Panc1 (cell line): ENCODE measurements at regions not wholly inside any gene's neighbourhood (a gene's known extent, or its start where the extent isn't known, plus 50 kb on each side); places are given as distances from the start of the nearest gene placed in this dataset.

Experiments used
- ATAC-seq: fragments of 200-7000 bp; cut with Tn5 transposase; 2 replicates; pipeline ENCODE4 v1.9.1; 2020; ENCODE audit warnings: mild to moderate bottlenecking, moderate library complexity
- BruUV-seq: library from RNA; stranded (reverse); fragments of 400-500 nt; replicated peaks from 2 replicates; lab custom pipeline; 2021; lab: Mats Ljungman, UMichigan
- CTCF ChIA-PET: fragments of 300-600 bp; sonication (Branson Sonifier 250); formaldehyde crosslinking; loops from one replicate; lab custom pipeline; 2022; ENCODE audit warnings: antibody characterized with exemption; lab: Charles Lee
- POLR2A ChIA-PET: fragments of 300-600 bp; sonication (Branson Sonifier 250); formaldehyde crosslinking; loops from one replicate; lab custom pipeline; 2022; ENCODE audit warnings: antibody characterized with exemption; lab: Charles Lee
- DNase-seq: peaks from one replicate; pipeline ENCODE4 v3.0.0-alpha.2; 2010; ENCODE audit warnings: low read depth, low spot score
- H3K27ac ChIP-seq: 2 replicates; pipeline ENCODE4 v1.5.1; 2011; ENCODE audit warnings: mild to moderate bottlenecking, low read length, inconsistent platforms
- H3K27me3 ChIP-seq: fragments of 200-500 bp; sonication (Bioruptor generic); 2 replicates; pipeline ENCODE4 v1.6.0; 2014; ENCODE audit warnings: low read length, inconsistent platforms; ENCODE audit not compliant: control insufficient read depth, insufficient read depth
- H3K36me3 ChIP-seq: fragments of 200-500 bp; sonication (Bioruptor generic); 2 replicates; pipeline ENCODE4 v1.5.1; 2014; ENCODE audit warnings: inconsistent platforms, mild to moderate bottlenecking, low read length, moderate library complexity; ENCODE audit not compliant: control insufficient read depth, insufficient read depth
- H3K4me1 ChIP-seq: 2 replicates; pipeline ENCODE4 v1.5.1; 2011; ENCODE audit warnings: inconsistent platforms, mild to moderate bottlenecking, low read length, moderate library complexity; ENCODE audit not compliant: control insufficient read depth, insufficient read depth
- H3K4me3 ChIP-seq, 2 experiments: 2 replicates each; pipeline ENCODE4 v1.5.1; 2011 to 2012; ENCODE audit warnings: low read depth in 2 of 2, low read length in 2 of 2, mild to moderate bottlenecking in 2 of 2, inconsistent platforms in 1 of 2, moderate library complexity in 1 of 2
- H3K9me3 ChIP-seq: fragments of 200-500 bp; sonication (Bioruptor generic); 2 replicates; pipeline ENCODE4 v1.5.1; 2014; ENCODE audit warnings: low read depth, mild to moderate bottlenecking, inconsistent platforms, low read length, moderate library complexity; ENCODE audit not compliant: control insufficient read depth, insufficient read depth
- CTCF ChIP-seq: fragments of 450-650 bp; IDR thresholded peaks from 2 replicates; pipeline ENCODE4 v1.5.1; 2017; ENCODE audit warnings: mild to moderate bottlenecking
- POLR2AphosphoS5 ChIP-seq: IDR thresholded peaks from 2 replicates; pipeline ENCODE4 v1.6.1; 2012; ENCODE audit warnings: mild to moderate bottlenecking, low read depth, low read length, moderate library complexity
- REST ChIP-seq, 2 experiments: IDR thresholded peaks; 2 replicates each; pipeline ENCODE4 v1.6.1; 2011 to 2012; ENCODE audit warnings: low read depth in 2 of 2, control low read depth in 1 of 2, low read length in 1 of 2, mild to moderate bottlenecking in 1 of 2, moderate library complexity in 1 of 2; ENCODE audit not compliant: insufficient read depth in 1 of 2
- SIN3A ChIP-seq: IDR thresholded peaks from 2 replicates; pipeline ENCODE4 v1.6.1; 2012; ENCODE audit warnings: low read depth, mild to moderate bottlenecking, low read length, moderate library complexity, borderline replicate concordance; ENCODE audit not compliant: insufficient read depth
- TCF7L2 ChIP-seq: IDR thresholded peaks from 2 replicates; pipeline ENCODE4 v1.6.1; 2011; ENCODE audit warnings: mild to moderate bottlenecking, low read depth, low read length, inconsistent platforms
- in situ Hi-C: cut with HindIII; loops from 2 replicates; pipeline ENCODE4 v1.10.0; 2016; ENCODE audit warnings: low sequenced_read_pairs, low pct_unique_long_range_greater_than_20kb
- intact Hi-C: fragments of 100-400 bp; cut with micrococcal nuclease; formaldehyde crosslinking; loops from one replicate; pipeline ENCODE4 v1.10.0; 2022; ENCODE audit not compliant: unreplicated experiment

GRCh38 chr13:63209330-63210017 lies 1793.8 kb upstream of the PCDH20 start:
- POLR2A ChIA-PET, result no interaction called here
- ATAC-seq, result no peak

GRCh38 chr13:63208826-63209225 lies 1793.2 kb upstream of the PCDH20 start:
- CTCF ChIA-PET, result no interaction called here
- TF ChIP-seq SIN3A, result no peak
- TF ChIP-seq CTCF, result no peak
- no peak for TF ChIP-seq TCF7L2
- TF ChIP-seq POLR2AphosphoS5, result no peak
- TF ChIP-seq REST (IDR thresholded peaks at IDR 0.05; ENCODE audit: insufficient read depth in 1 of 2, low read depth in 2 of 2, low read length in 1 of 2), result no peak
- Histone ChIP-seq H3K36me3 (no peaks in the 10 kb centered on the region), H3K27ac (no peak overlapping the region), H3K4me1 (no peaks in the 10 kb centered on the region), H3K9me3 (no peaks in the 10 kb centered on the region), H3K4me3 (no peak overlapping the region), H3K27me3 (no peaks in the 10 kb centered on the region)
- intact Hi-C loops, result no loop called here
- DNase-seq, result no peak
- no TSS peak for BruUV-seq
- POLR2A ChIA-PET, result no interaction called here
- in situ Hi-C loops, result no loop called here
- no peak for ATAC-seq

More at GRCh38 chr13:63209330-63210017, 1793.8 kb upstream of the PCDH20 start:
- H3K9me3 ChIP-seq, result no peaks in the 10 kb centered on the region
- H3K27ac ChIP-seq, result no peak overlapping the region
- H3K4me3 ChIP-seq, result no peak overlapping the region
- H3K36me3 ChIP-seq, result no peaks in the 10 kb centered on the region
- TF ChIP-seq REST (IDR thresholded peaks at IDR 0.05; ENCODE audit: insufficient read depth in 1 of 2, low read depth in 2 of 2, low read length in 1 of 2) (no peak), TCF7L2 (no peak), CTCF (no peak), POLR2AphosphoS5 (no peak), SIN3A (no peak)
- in situ Hi-C loops, result no loop called here
- no peaks in the 10 kb centered on the region for H3K4me1 ChIP-seq
- intact Hi-C loops, result no loop called here
- no TSS peak for BruUV-seq
- DNase-seq, result no peak
- H3K27me3 ChIP-seq, result no peaks in the 10 kb centered on the region
- CTCF ChIA-PET, result no interaction called here
